Liver (tissue), 8 donors: ENCODE measurements at regions not wholly inside any gene's neighbourhood (a gene's known extent, or its start where the extent isn't known, plus 50 kb on each side); places are given as distances from the start of the nearest gene placed in this dataset.

Source experiments
- DNase-seq: peaks from one replicate; pipeline ENCODE4 v3.0.0-alpha.2; 2017; ENCODE audit warnings: low spot score
- H3K27ac ChIP-seq, 2 donors: one replicate each; pipeline ENCODE4 v1.7.0; 2013; ENCODE audit warnings: inconsistent platforms in 2 of 2, low read length in 2 of 2, control low read depth in 1 of 2, low read depth in 1 of 2, mild to moderate bottlenecking in 1 of 2
- H3K27me3 ChIP-seq, 4 donors: one replicate each; pipeline versions ENCODE4 v1.6.1 to v1.7.0; 2013; ENCODE audit warnings: low read length in 3 of 4, inconsistent platforms in 1 of 4, mild to moderate bottlenecking in 1 of 4, moderate library complexity in 1 of 4; ENCODE audit not compliant: control insufficient read depth in 4 of 4, insufficient read depth in 4 of 4
- H3K36me3 ChIP-seq, 4 donors: one replicate each; pipeline versions ENCODE4 v1.6.1 to v1.7.0; 2013; ENCODE audit warnings: low read length in 3 of 4, mild to moderate bottlenecking in 3 of 4, low read depth in 1 of 4, moderate library complexity in 1 of 4; ENCODE audit not compliant: control insufficient read depth in 4 of 4, insufficient read depth in 3 of 4
- H3K4me1 ChIP-seq, 4 donors: one replicate each; pipeline versions ENCODE4 v1.6.1 to v1.7.0; 2013; ENCODE audit warnings: low read length in 3 of 4, mild to moderate bottlenecking in 3 of 4, moderate library complexity in 1 of 4; ENCODE audit not compliant: control insufficient read depth in 4 of 4, insufficient read depth in 4 of 4
- H3K4me3 ChIP-seq, 3 donors: one replicate each; pipeline versions ENCODE4 v1.6.1 to v1.7.0; 2013; ENCODE audit warnings: low read length in 3 of 3, control low read depth in 1 of 3, low read depth in 1 of 3, mild to moderate bottlenecking in 1 of 3
- H3K9ac ChIP-seq, 2 donors: one replicate each; pipeline ENCODE4 v1.7.0; 2013; ENCODE audit warnings: low read length in 2 of 2, mild to moderate bottlenecking in 2 of 2, moderate library complexity in 2 of 2, control low read depth in 1 of 2, low read depth in 1 of 2
- H3K9me3 ChIP-seq, 4 donors: one replicate each; pipeline versions ENCODE4 v1.6.1 to v1.7.0; 2013; ENCODE audit warnings: low read length in 3 of 4; ENCODE audit not compliant: control insufficient read depth in 4 of 4
- ATF3 ChIP-seq: IDR thresholded peaks from 2 replicates; pipeline ENCODE4 v1.6.1; 2016; ENCODE audit warnings: antibody characterized with exemption
- EGR1 ChIP-seq, 2 donors: IDR thresholded peaks; 2 replicates each; pipeline ENCODE4 v1.6.1; 2016 to 2018; ENCODE audit warnings: antibody characterized with exemption in 2 of 2, low read depth in 2 of 2
- FOXA1 ChIP-seq: IDR thresholded peaks from 2 replicates; pipeline ENCODE4 v1.6.1; 2016; ENCODE audit warnings: antibody characterized with exemption
- GABPA ChIP-seq, 2 donors: IDR thresholded peaks in 1 of 2; conservative IDR thresholded peaks in 1 of 2; 2 replicates each; pipeline ENCODE4 v1.6.1; 2016; ENCODE audit warnings: antibody characterized with exemption in 2 of 2, mild to moderate bottlenecking in 1 of 2, moderate library complexity in 1 of 2
- HNF4A ChIP-seq, 2 donors: conservative IDR thresholded peaks; 2 replicates each; pipeline ENCODE4 v1.6.1; 2016; ENCODE audit warnings: antibody characterized with exemption in 2 of 2, mild to moderate bottlenecking in 2 of 2
- HNF4G ChIP-seq: IDR thresholded peaks from 2 replicates; pipeline ENCODE4 v1.6.1; 2016; ENCODE audit warnings: antibody characterized with exemption
- JUND ChIP-seq, 2 donors: IDR thresholded peaks; 2 replicates each; pipeline ENCODE4 v1.6.1; 2016; ENCODE audit warnings: antibody characterized with exemption in 2 of 2
- NR2F2 ChIP-seq: IDR thresholded peaks from 2 replicates; pipeline ENCODE4 v1.6.1; 2016; ENCODE audit warnings: antibody characterized with exemption
- RAD21 ChIP-seq, 2 donors: IDR thresholded peaks; 2 replicates each; pipeline ENCODE4 v1.6.1; 2016; ENCODE audit warnings: antibody characterized with exemption in 2 of 2, mild to moderate bottlenecking in 2 of 2
- REST ChIP-seq: IDR thresholded peaks from 2 replicates; pipeline ENCODE4 v1.6.1; 2016; ENCODE audit warnings: antibody characterized with exemption, mild to moderate bottlenecking
- RXRA ChIP-seq, 2 donors: IDR thresholded peaks; 2 replicates each; pipeline ENCODE4 v1.6.1; 2017 to 2018; ENCODE audit warnings: antibody characterized with exemption in 2 of 2, mild to moderate bottlenecking in 1 of 2
- SP1 ChIP-seq: IDR thresholded peaks from 2 replicates; pipeline ENCODE4 v1.6.1; 2018; ENCODE audit warnings: antibody characterized with exemption, mild to moderate bottlenecking
- TAF1 ChIP-seq: conservative IDR thresholded peaks from 2 replicates; pipeline ENCODE4 v1.6.1; 2016; ENCODE audit warnings: antibody characterized with exemption, mild to moderate bottlenecking
- YY1 ChIP-seq: IDR thresholded peaks from 2 replicates; pipeline ENCODE4 v1.6.1; 2016; ENCODE audit warnings: antibody characterized with exemption, mild to moderate bottlenecking
- ZBTB33 ChIP-seq: IDR thresholded peaks from 2 replicates; pipeline ENCODE4 v1.6.1; 2016; ENCODE audit warnings: antibody characterized with exemption
- WGBS: extraction: QIAGEN DNeasy Blood & Tissue Kit; methylation state at CpG from one replicate; pipeline ENCODE4 v1.1.7; 2013; 5-methylcytosine and 5-hydroxymethylcytosine counted together
- TF ChIP-seq, protein P1 (sequence below): fragments of 150-350 bp; IDR thresholded peaks from 2 replicates; pipeline ENCODE4 v1.5.1; 2017; ENCODE audit warnings: improper control_type of control experiment, low read depth, low read length; ENCODE audit not compliant: missing input control
- donor health status: healthy.
- donor health status: healthy.
- donor health status: healthy.
- donor health status: healthy.
- donor health status: healthy.

- Histone ChIP-seq H3K4me3 (no peak overlapping the region), H3K27me3 (no peaks in the 10 kb centered on the region), H3K9ac (no peak overlapping the region), H3K4me1 (peaks cover 0 to 4% (median 0%) of the 10 kb centered on the region in 4 donors), H3K27ac (no peak overlapping the region), H3K36me3 (no peaks in the 10 kb centered on the region), H3K9me3 (no peaks in the 10 kb centered on the region)
- TF ChIP-seq ZBTB33 (no peak), YY1 (no peak), REST (no peak), HNF4A (conservative IDR thresholded peaks at IDR 0.05) (no peak), RXRA (IDR thresholded peaks at IDR 0.05) (no peak), HNF4G (no peak), GABPA (IDR thresholded peaks at IDR 0.05 in 1 of 2, conservative IDR thresholded peaks at IDR 0.05 in 1 of 2) (no peak), JUND (IDR thresholded peaks at IDR 0.05) (no peak), RAD21 (IDR thresholded peaks at IDR 0.05) (no peak), TAF1 (no peak), SP1 (no peak), NR2F2 (no peak), ATF3 (no peak)
- WGBS, result 10% methylated on average over 4 of the region's 4 CpGs
- DNase-seq, result no peak
Observed at GRCh38 chrX:103158317-103158621, 56.6 kb upstream of the BEX4 start.

DNA sequence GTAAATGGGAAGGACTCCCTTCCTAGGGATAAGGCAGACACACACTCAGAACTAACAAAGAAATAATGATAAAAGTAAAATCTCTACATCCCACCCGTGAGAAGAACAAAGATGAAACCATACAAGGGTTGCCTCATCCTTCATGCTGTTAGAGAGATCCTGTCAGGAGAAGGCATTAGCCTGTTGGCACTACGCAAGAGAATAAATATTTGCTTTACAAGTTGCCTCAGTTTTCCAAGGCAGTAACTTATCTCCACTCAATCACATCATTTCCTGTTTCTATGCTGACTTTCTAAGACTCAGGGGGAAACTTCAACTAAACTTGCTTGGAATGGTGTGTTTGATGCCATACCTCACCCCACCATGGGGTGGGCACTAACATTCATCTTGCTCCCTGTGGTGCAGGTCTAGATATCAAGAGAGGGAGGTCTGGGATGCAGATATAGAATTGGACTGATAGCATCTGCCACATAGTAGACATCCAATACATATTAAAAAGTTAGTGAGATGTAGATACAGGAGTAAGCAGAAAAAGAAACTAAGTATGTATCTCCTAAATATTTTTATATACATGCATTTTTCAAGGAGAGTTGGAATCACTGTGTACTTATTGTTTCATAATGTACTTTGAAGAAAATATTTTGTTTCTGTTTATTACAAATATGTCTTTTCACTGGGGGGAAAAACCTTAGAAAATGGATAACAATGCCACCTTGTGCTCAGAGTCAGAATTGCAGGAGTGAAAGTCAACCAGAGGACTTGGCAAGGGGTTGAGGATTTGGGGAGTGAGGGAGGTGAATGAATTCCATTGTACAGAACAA, 57.2 kb upstream of the BEX4 start:
- no peak overlapping the region for H3K9ac ChIP-seq
- peaks cover 0 to 4% (median 0%) of the 10 kb centered on the region in 4 donors for H3K4me1 ChIP-seq
- no peak overlapping the region for H3K4me3 ChIP-seq
- no peak overlapping the region for H3K27ac ChIP-seq
- peak; percentile 38 for DNase-seq
- H3K9me3 ChIP-seq, result no peaks in the 10 kb centered on the region
- H3K36me3 ChIP-seq, result no peaks in the 10 kb centered on the region
- H3K27me3 ChIP-seq, result no peaks in the 10 kb centered on the region
- TF ChIP-seq, protein P1, sequence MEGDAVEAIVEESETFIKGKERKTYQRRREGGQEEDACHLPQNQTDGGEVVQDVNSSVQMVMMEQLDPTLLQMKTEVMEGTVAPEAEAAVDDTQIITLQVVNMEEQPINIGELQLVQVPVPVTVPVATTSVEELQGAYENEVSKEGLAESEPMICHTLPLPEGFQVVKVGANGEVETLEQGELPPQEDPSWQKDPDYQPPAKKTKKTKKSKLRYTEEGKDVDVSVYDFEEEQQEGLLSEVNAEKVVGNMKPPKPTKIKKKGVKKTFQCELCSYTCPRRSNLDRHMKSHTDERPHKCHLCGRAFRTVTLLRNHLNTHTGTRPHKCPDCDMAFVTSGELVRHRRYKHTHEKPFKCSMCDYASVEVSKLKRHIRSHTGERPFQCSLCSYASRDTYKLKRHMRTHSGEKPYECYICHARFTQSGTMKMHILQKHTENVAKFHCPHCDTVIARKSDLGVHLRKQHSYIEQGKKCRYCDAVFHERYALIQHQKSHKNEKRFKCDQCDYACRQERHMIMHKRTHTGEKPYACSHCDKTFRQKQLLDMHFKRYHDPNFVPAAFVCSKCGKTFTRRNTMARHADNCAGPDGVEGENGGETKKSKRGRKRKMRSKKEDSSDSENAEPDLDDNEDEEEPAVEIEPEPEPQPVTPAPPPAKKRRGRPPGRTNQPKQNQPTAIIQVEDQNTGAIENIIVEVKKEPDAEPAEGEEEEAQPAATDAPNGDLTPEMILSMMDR, result peak; percentile 74
- TF ChIP-seq FOXA1, result no peak
- TF ChIP-seq NR2F2, result no peak
- TF ChIP-seq RXRA (IDR thresholded peaks at IDR 0.05), result no peak
- peak; percentile 71 to 78 for TF ChIP-seq RAD21 (IDR thresholded peaks at IDR 0.05)
- TF ChIP-seq ATF3, result no peak
- TF ChIP-seq EGR1 (IDR thresholded peaks at IDR 0.05; ENCODE audit: low read depth in 2 of 2), result no peak
- WGBS, result 22% methylated on average over 2 of the region's 2 CpGs
